Mesothelial cell of epicardium (in vitro differentiated cells): ENCODE measurements at regions not wholly inside any gene's neighbourhood (a gene's known extent, or its start where the extent isn't known, plus 50 kb on each side); places are given as distances from the start of the nearest gene placed in this dataset.

Source experiments
- DNase-seq, 2 experiments: peaks; one replicate each; pipeline ENCODE4 v3.0.0; 2021; ENCODE audit warnings: low spot score in 2 of 2; ENCODE audit not compliant: unreplicated experiment in 2 of 2
- H3K27ac Mint-ChIP-seq: 2 replicates; pipeline ENCODE4 v1.8.0; 2021; ENCODE audit warnings: mixed read lengths
- H3K27me3 Mint-ChIP-seq: 2 replicates; pipeline ENCODE4 v1.8.0; 2021; ENCODE audit warnings: low read depth, mixed read lengths
- H3K36me3 Mint-ChIP-seq: 2 replicates; pipeline ENCODE4 v1.8.0; 2021; ENCODE audit warnings: mixed read lengths
- H3K4me1 Mint-ChIP-seq: 2 replicates; pipeline ENCODE4 v1.8.0; 2021; ENCODE audit warnings: mixed read lengths
- H3K4me3 Mint-ChIP-seq: 2 replicates; pipeline ENCODE4 v1.8.0; 2021; ENCODE audit warnings: mild to moderate bottlenecking, moderate library complexity, mixed read lengths
- H3K9me3 Mint-ChIP-seq: 2 replicates; pipeline ENCODE4 v1.8.0; 2021; ENCODE audit warnings: mixed read lengths
- TF ChIP-seq, protein P1 (sequence below): fragments of 200-600 bp; sonication (generic); IDR thresholded peaks from one replicate; pipeline ENCODE4 v1.5.0; 2021; ENCODE audit warnings: antibody characterized with exemption; ENCODE audit not compliant: unreplicated experiment

DNA sequence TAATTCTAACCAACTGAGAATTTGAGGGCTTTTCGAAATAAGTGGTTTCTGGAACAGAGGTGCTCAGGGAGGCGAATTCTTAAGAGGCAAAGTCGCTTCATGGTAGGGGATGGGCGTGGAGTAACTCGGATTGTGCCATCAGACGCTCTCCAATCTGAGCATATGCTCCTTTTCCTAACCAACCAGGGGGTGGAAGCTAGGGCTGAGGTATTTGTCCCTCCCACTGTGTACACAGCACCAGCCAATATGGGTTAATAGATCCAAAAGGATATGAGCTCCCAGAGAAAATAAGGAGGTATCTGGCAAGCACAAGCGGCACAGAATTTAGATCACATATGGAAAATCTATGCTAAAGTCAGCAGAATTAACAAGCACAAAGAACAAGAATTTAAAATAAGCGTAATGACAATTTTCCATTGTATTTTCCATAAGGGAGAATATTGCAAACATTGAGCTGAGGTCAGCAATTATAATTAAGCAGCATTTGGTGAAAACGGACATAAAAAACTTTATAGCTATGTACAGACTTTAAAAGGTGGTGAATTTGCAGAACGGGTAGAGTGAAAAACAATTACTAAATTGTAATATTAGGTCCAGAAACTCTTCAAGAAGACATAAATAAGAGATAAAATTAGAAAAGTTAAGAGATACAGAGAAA is 55.0 kb upstream of the PHACTR1 start:
- no peak overlapping the region for H3K27ac Mint-ChIP-seq
- peaks cover 31% of the 10 kb centered on the region for H3K27me3 Mint-ChIP-seq
- H3K36me3 Mint-ChIP-seq = no peaks in the 10 kb centered on the region
- TF ChIP-seq, protein P1, sequence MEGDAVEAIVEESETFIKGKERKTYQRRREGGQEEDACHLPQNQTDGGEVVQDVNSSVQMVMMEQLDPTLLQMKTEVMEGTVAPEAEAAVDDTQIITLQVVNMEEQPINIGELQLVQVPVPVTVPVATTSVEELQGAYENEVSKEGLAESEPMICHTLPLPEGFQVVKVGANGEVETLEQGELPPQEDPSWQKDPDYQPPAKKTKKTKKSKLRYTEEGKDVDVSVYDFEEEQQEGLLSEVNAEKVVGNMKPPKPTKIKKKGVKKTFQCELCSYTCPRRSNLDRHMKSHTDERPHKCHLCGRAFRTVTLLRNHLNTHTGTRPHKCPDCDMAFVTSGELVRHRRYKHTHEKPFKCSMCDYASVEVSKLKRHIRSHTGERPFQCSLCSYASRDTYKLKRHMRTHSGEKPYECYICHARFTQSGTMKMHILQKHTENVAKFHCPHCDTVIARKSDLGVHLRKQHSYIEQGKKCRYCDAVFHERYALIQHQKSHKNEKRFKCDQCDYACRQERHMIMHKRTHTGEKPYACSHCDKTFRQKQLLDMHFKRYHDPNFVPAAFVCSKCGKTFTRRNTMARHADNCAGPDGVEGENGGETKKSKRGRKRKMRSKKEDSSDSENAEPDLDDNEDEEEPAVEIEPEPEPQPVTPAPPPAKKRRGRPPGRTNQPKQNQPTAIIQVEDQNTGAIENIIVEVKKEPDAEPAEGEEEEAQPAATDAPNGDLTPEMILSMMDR = no peak
- no peak for DNase-seq
- no peak overlapping the region for H3K4me3 Mint-ChIP-seq
- peaks cover 4% of the 10 kb centered on the region for H3K4me1 Mint-ChIP-seq
- H3K9me3 Mint-ChIP-seq = no peaks in the 10 kb centered on the region
